OCI-LY3 (cell line): ENCODE measurements at regions not wholly inside any gene's neighbourhood (a gene's known extent, or its start where the extent isn't known, plus 50 kb on each side); places are given as distances from the start of the nearest gene placed in this dataset.

Experiments used
- H2AFZ ChIP-seq: fragments of 200-600, 300-600 bp; shearing (Covaris generic); 2 replicates; pipeline ENCODE4 v1.6.0; 2014; ENCODE audit warnings: antibody characterized with exemption, low read depth, low read length
- H3K27ac ChIP-seq: fragments of 200-600, 300-600 bp; sonication (generic); 2 replicates; pipeline ENCODE4 v1.5.1; 2014; ENCODE audit warnings: mild to moderate bottlenecking, low read length, moderate library complexity, mixed read lengths
- H3K27me3 ChIP-seq: fragments of 200-600, 300-600 bp; sonication (generic); 2 replicates; pipeline ENCODE4 v1.6.1; 2014; ENCODE audit warnings: low read depth, low read length, mixed read lengths
- H3K36me3 ChIP-seq: fragments of 200-600, 300-600 bp; sonication (generic); replicated peaks from 2 replicates; pipeline ENCODE3; 2014; ENCODE audit warnings: low read depth, low read length, mixed read lengths
- H3K4me1 ChIP-seq: fragments of 300-600, 200-600 bp; sonication (generic); 2 replicates; pipeline ENCODE4 v1.6.1; 2014; ENCODE audit warnings: low read length, mixed read lengths
- H3K4me2 ChIP-seq: fragments of 200-600, 300-600 bp; sonication (generic); 2 replicates; pipeline ENCODE4 v1.6.1; 2014; ENCODE audit warnings: low read length, mixed read lengths
- H3K4me3 ChIP-seq: fragments of 300-600, 200-600 bp; sonication (generic); 2 replicates; pipeline ENCODE4 v1.5.1; 2014; ENCODE audit warnings: antibody characterized with exemption, mild to moderate bottlenecking, low read length, moderate library complexity
- H3K79me2 ChIP-seq: fragments of 300-600, 200-600 bp; shearing (Covaris generic); 2 replicates; pipeline ENCODE4 v1.6.1; 2014; ENCODE audit warnings: mild to moderate bottlenecking, low read length, mixed read lengths
- H3K9ac ChIP-seq: fragments of 300-600, 200-600 bp; shearing (Covaris generic); 2 replicates; pipeline ENCODE4 v1.6.0; 2014; ENCODE audit warnings: mild to moderate bottlenecking, low read length, moderate library complexity
- H3K9me3 ChIP-seq: fragments of 200-600, 300-600 bp; shearing (Covaris generic); 2 replicates; pipeline ENCODE4 v1.6.1; 2014; ENCODE audit warnings: low read length, mixed read lengths; ENCODE audit not compliant: insufficient read depth
- H4K20me1 ChIP-seq: fragments of 200-600, 300-600 bp; sonication (generic); 2 replicates; pipeline ENCODE4 v1.6.1; 2016; ENCODE audit warnings: low read length, mixed read lengths; ENCODE audit not compliant: insufficient read depth
- CTCF ChIP-seq: fragments of 200-600, 300-600 bp; sonication (generic); IDR thresholded peaks from 2 replicates; pipeline ENCODE4 v1.5.1; 2014; ENCODE audit warnings: antibody characterized with exemption, low read length, low read depth
- EZH2phosphoT487 ChIP-seq: fragments of 200-600 bp; shearing (Covaris generic); IDR thresholded peaks from 2 replicates; pipeline ENCODE4 v1.6.1; 2018; ENCODE audit warnings: antibody characterized with exemption, mixed run types, low read depth

DNA sequence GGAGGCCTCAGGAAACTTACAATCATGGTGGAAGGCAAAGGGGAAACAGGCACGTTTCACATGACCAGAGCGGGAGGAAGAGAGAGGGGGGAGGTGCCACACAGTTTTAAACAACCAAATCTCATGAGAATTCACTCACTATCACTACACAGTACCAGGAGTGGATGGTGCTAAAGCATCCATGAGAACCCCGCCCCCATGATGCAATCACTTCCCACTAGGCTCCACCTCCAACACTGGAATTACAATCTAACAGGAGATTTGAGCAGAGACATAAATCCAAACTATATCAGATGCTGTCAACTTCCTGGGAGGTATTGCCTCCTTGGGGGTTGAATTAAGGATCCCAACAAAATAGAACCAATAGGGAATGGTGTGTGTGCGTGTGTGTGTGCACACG, 407.1 kb downstream of the MED10 start:
- H3K9ac ChIP-seq: no peak overlapping the region
- no peak overlapping the region for H2AFZ ChIP-seq
- no peaks in the 10 kb centered on the region for H3K79me2 ChIP-seq
- no peak overlapping the region for H3K27ac ChIP-seq
- H3K4me1 ChIP-seq: no peaks in the 10 kb centered on the region
- no peak overlapping the region for H3K4me2 ChIP-seq
- no peaks in the 10 kb centered on the region for H4K20me1 ChIP-seq
- no peak overlapping the region for H3K4me3 ChIP-seq
- no peaks in the 10 kb centered on the region for H3K9me3 ChIP-seq
- no peaks in the 10 kb centered on the region for H3K36me3 ChIP-seq
- no peaks in the 10 kb centered on the region for H3K27me3 ChIP-seq
- TF ChIP-seq CTCF (no peak), EZH2phosphoT487 (no peak)

DNA sequence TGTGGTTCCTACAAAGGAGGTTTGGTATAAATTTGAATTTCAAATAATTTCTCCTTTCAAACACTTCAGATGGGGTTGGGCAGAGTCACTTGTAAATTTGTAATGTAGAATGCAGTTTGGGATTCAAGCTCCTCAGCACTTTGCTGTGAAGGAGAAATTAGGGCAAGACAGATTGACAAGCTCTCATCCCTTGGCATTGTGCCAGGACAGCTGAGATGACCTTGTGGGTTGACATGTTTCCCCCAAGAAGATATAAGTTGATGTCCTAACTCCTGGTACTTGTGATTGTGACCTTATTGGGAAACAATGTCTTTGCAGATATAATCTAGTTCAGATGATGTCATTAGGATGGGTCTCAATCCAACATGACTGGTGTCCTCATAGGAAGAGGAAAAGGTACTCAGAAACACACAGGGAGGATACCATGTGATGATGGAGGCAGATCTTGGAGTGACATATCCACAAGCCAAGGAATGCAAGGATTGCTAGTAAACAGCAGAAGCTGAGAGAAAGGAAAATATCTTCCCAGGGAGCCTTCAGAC, 408.3 kb downstream of the MED10 start:
- H2AFZ ChIP-seq: no peak overlapping the region
- H3K27me3 ChIP-seq: no peaks in the 10 kb centered on the region
- no peak overlapping the region for H3K4me3 ChIP-seq
- no peaks in the 10 kb centered on the region for H3K36me3 ChIP-seq
- no peaks in the 10 kb centered on the region for H3K79me2 ChIP-seq
- H4K20me1 ChIP-seq: no peaks in the 10 kb centered on the region
- H3K4me2 ChIP-seq: no peak overlapping the region
- H3K9me3 ChIP-seq: no peaks in the 10 kb centered on the region
- no peak for TF ChIP-seq CTCF
- TF ChIP-seq EZH2phosphoT487: no peak
- no peak overlapping the region for H3K27ac ChIP-seq
- H3K4me1 ChIP-seq: no peaks in the 10 kb centered on the region
- H3K9ac ChIP-seq: no peak overlapping the region

DNA sequence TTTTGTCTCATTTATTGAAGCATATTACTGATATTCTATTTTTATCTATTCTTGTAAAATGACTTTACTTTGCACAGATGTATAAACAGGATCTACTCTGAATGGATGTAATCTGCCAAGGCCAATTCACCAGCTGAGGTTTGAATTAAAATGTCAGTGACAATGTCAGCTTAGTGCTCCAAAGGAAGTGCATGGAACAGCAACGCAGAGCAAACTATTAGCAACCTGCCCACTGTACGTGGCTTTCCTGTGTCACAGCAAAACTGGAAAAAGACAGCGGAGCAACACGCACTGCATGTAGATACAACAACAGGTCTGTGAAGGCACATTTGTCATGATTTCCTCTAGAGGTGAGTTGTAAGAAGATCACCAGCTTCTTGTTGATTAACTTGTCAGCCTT, 409.4 kb downstream of the MED10 start:
- Histone ChIP-seq H2AFZ (no peak overlapping the region), H3K27me3 (no peaks in the 10 kb centered on the region), H3K4me3 (no peak overlapping the region), H3K9me3 (no peaks in the 10 kb centered on the region), H3K36me3 (no peaks in the 10 kb centered on the region), H3K9ac (no peak overlapping the region), H3K27ac (no peak overlapping the region), H3K4me2 (no peak overlapping the region), H4K20me1 (no peaks in the 10 kb centered on the region), H3K4me1 (no peaks in the 10 kb centered on the region), H3K79me2 (no peaks in the 10 kb centered on the region)
- TF ChIP-seq EZH2phosphoT487 (no peak), CTCF (no peak)

GRCh38 chr5:5967944-5968343, 410.4 kb downstream of the MED10 start:
- H3K27ac ChIP-seq: no peak overlapping the region
- no peaks in the 10 kb centered on the region for H3K36me3 ChIP-seq
- H3K4me3 ChIP-seq: no peak overlapping the region
- no peak overlapping the region for H2AFZ ChIP-seq
- no peaks in the 10 kb centered on the region for H3K4me1 ChIP-seq
- TF ChIP-seq EZH2phosphoT487: no peak
- H4K20me1 ChIP-seq: no peaks in the 10 kb centered on the region
- H3K9ac ChIP-seq: no peak overlapping the region
- no peak overlapping the region for H3K4me2 ChIP-seq
- no peaks in the 10 kb centered on the region for H3K9me3 ChIP-seq
- no peaks in the 10 kb centered on the region for H3K27me3 ChIP-seq
- H3K79me2 ChIP-seq: no peaks in the 10 kb centered on the region

DNA sequence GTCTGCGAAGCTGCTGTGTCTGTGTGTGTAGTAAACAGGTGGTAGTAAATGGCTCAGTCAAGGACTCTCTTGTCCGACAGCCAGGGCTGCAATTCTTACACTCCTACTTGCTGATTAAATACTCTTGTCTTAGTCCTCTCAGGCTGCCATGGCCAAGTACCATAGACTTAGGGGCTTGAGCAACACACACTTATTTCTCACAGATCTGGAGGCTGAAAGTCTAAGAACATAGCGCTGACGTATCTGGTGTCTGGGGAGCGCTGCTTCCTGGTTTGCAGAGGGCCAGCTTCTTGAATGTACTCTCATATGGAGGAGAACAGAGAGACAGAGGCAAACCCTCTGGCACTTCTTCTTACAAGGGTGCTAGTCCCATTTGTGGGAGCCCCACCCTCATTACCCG, 411.0 kb downstream of the MED10 start:
- no peak overlapping the region for H2AFZ ChIP-seq
- H3K79me2 ChIP-seq: no peaks in the 10 kb centered on the region
- H3K27me3 ChIP-seq: no peaks in the 10 kb centered on the region
- H3K4me2 ChIP-seq: no peak overlapping the region
- no peaks in the 10 kb centered on the region for H3K36me3 ChIP-seq
- H3K9me3 ChIP-seq: no peaks in the 10 kb centered on the region
- no peak overlapping the region for H3K9ac ChIP-seq
- H3K27ac ChIP-seq: no peak overlapping the region
- H4K20me1 ChIP-seq: no peaks in the 10 kb centered on the region
- H3K4me1 ChIP-seq: no peaks in the 10 kb centered on the region
- no peak for TF ChIP-seq CTCF
- no peak for TF ChIP-seq EZH2phosphoT487
- H3K4me3 ChIP-seq: no peak overlapping the region
